Kidney (tissue), 13 donors: ENCODE measurements at regions not wholly inside any gene's neighbourhood (a gene's known extent, or its start where the extent isn't known, plus 50 kb on each side); places are given as distances from the start of the nearest gene placed in this dataset.
A peak's percentile ranks its signal among the peaks of the same experiment; 100 is the strongest.

Experiments
- DNase-seq, 5 donors: peaks; one replicate each; pipeline ENCODE4 v3.0.0-alpha.2; 2013 to 2020
- FAIRE-seq: peaks from 2 replicates; lab custom pipeline; 2012; peaks lifted over from hg19 to GRCh38; lab: Jason Lieb, UNC
- H3K27ac ChIP-seq, 2 donors: one replicate each; pipeline ENCODE4 v1.7.0; 2013; ENCODE audit warnings: low read depth in 2 of 2, low read length in 2 of 2, inconsistent platforms in 1 of 2
- H3K27me3 ChIP-seq: one replicate; pipeline ENCODE4 v1.7.1; 2013; ENCODE audit warnings: low read length, inconsistent platforms; ENCODE audit not compliant: control insufficient read depth, insufficient read depth
- H3K36me3 ChIP-seq, 3 donors: one replicate each; pipeline versions ENCODE4 v1.7.0 to v1.7.1; 2013; ENCODE audit warnings: low read length in 3 of 3, control low read depth in 1 of 3, inconsistent platforms in 1 of 3; ENCODE audit not compliant: insufficient read depth in 3 of 3, control insufficient read depth in 2 of 3
- H3K4me1 ChIP-seq, 3 donors: one replicate each; pipeline versions ENCODE4 v1.7.0 to v1.7.1; 2013; ENCODE audit warnings: low read length in 3 of 3, inconsistent platforms in 1 of 3, low read depth in 1 of 3; ENCODE audit not compliant: control insufficient read depth in 2 of 3, insufficient read depth in 2 of 3
- H3K4me3 ChIP-seq, 3 donors: one replicate each; pipeline versions ENCODE4 v1.7.0 to v1.8.1; 2013; ENCODE audit warnings: low read length in 3 of 3, control low read depth in 1 of 3, inconsistent platforms in 1 of 3
- H3K9ac ChIP-seq, 3 donors: one replicate each; pipeline versions ENCODE4 v1.7.0 to v1.7.1; 2013; ENCODE audit warnings: low read length in 3 of 3, control low read depth in 1 of 3, inconsistent platforms in 1 of 3
- H3K9me3 ChIP-seq, 3 donors: one replicate each; pipeline versions ENCODE4 v1.7.0 to v1.7.1; 2013; ENCODE audit warnings: low read length in 3 of 3, control low read depth in 1 of 3, inconsistent platforms in 1 of 3; ENCODE audit not compliant: control insufficient read depth in 2 of 3, insufficient read depth in 1 of 3
- CTCF ChIP-seq: IDR thresholded peaks from 3 replicates; pipeline ENCODE4 v1.5.1; 2012; ENCODE audit warnings: mild to moderate bottlenecking, moderate library complexity, borderline replicate concordance; ENCODE audit not compliant: insufficient read depth; ENCODE audit errors: extremely low read depth
- intact Hi-C: fragments of 100-400 bp; cut with DNase I; formaldehyde crosslinking; loops from one replicate; pipeline ENCODE4 v1.11.1; 2022
- donor health status: control.
- donor health status: control.
- donor health status: control.
- donor health status: control.
- donor health status: control.
- donor health status: DM: yes; HTN: yes; CAD: no.
- donor health status: Normal renal cell carcinoma (clear cell type).

GRCh38 chr3:83948771-83949170 lies 1010.0 kb upstream of the CADM2 start:
- FAIRE-seq (no peak), DNase-seq (no peak)
- Histone ChIP-seq H3K9ac (no peak overlapping the region), H3K27ac (no peak overlapping the region), H3K4me3 (no peak overlapping the region), H3K9me3 (no peaks in the 10 kb centered on the region), H3K27me3 (no peaks in the 10 kb centered on the region), H3K4me1 (no peaks in the 10 kb centered on the region), H3K36me3 (no peaks in the 10 kb centered on the region)
- TF ChIP-seq CTCF = no peak
- intact Hi-C loops = no loop called here

- no peak for TF ChIP-seq CTCF
- FAIRE-seq (no peak), DNase-seq (peak in 1 of 5 donors; percentile 1)
- Histone ChIP-seq H3K9me3 (peaks cover 0 to 2% (median 0%) of the 10 kb centered on the region in 3 donors), H3K36me3 (no peaks in the 10 kb centered on the region), H3K4me1 (no peaks in the 10 kb centered on the region), H3K9ac (no peak overlapping the region), H3K27ac (no peak overlapping the region), H3K27me3 (no peaks in the 10 kb centered on the region), H3K4me3 (no peak overlapping the region)
- intact Hi-C loops = no loop called here
Measured at GRCh38 chr3:83953417-83954089, 1005.2 kb upstream of the CADM2 start.

- Histone ChIP-seq H3K36me3 (no peaks in the 10 kb centered on the region), H3K4me1 (no peaks in the 10 kb centered on the region), H3K27me3 (no peaks in the 10 kb centered on the region), H3K9ac (no peak overlapping the region), H3K27ac (no peak overlapping the region), H3K4me3 (no peak overlapping the region), H3K9me3 (peaks cover 0 to 2% (median 0%) of the 10 kb centered on the region in 3 donors)
- intact Hi-C loops = no loop called here
- DNase-seq = no peak
- no peak for FAIRE-seq
- no peak for TF ChIP-seq CTCF
Measured at GRCh38 chr3:83956431-83956830, 1002.4 kb upstream of the CADM2 start.

- H3K4me3 ChIP-seq = no peak overlapping the region
- H3K9me3 ChIP-seq = no peaks in the 10 kb centered on the region
- no peak for TF ChIP-seq CTCF
- no peak for DNase-seq
- no peak for FAIRE-seq
- H3K9ac ChIP-seq = no peak overlapping the region
- no peak overlapping the region for H3K27ac ChIP-seq
- intact Hi-C loops = no loop called here
- no peaks in the 10 kb centered on the region for H3K27me3 ChIP-seq
- no peaks in the 10 kb centered on the region for H3K36me3 ChIP-seq
- H3K4me1 ChIP-seq = no peaks in the 10 kb centered on the region
Measured at GRCh38 chr3:83968356-83968755, 990.4 kb upstream of the CADM2 start.
